Endodermal cell (in vitro differentiated cells): ENCODE measurements at regions not wholly inside any gene's neighbourhood (a gene's known extent, or its start where the extent isn't known, plus 50 kb on each side); places are given as distances from the start of the nearest gene placed in this dataset.

ENCODE experiments used
- DNase-seq: peaks from one replicate; pipeline ENCODE4 v3.0.0-alpha.2; 2017
- H3K27ac ChIP-seq: 2 replicates; pipeline ENCODE4 v1.5.1; 2013; ENCODE audit warnings: mild to moderate bottlenecking, low read depth, low read length, moderate library complexity
- H3K27me3 ChIP-seq: 2 replicates; pipeline ENCODE4 v1.6.1; 2013; ENCODE audit warnings: mild to moderate bottlenecking, low read length, moderate library complexity; ENCODE audit not compliant: insufficient read depth, control insufficient read depth, poor library complexity, severe bottlenecking
- H3K36me3 ChIP-seq: 2 replicates; pipeline ENCODE4 v1.7.0; 2013; ENCODE audit warnings: mild to moderate bottlenecking, low read length, moderate library complexity; ENCODE audit not compliant: control insufficient read depth, insufficient read depth
- H3K4me1 ChIP-seq: one replicate; pipeline ENCODE4 v1.7.0; 2013; ENCODE audit warnings: low read length; ENCODE audit not compliant: control insufficient read depth, insufficient read depth
- H3K4me3 ChIP-seq: 2 replicates; pipeline ENCODE4 v1.5.1; 2013; ENCODE audit warnings: mild to moderate bottlenecking, low read length, moderate library complexity
- H3K9ac ChIP-seq: 2 replicates; pipeline ENCODE4 v1.6.1; 2013; ENCODE audit warnings: mild to moderate bottlenecking, low read length, moderate library complexity; ENCODE audit not compliant: poor library complexity, severe bottlenecking; ENCODE audit errors: extremely low read depth
- H3K9me3 ChIP-seq: 2 replicates; pipeline ENCODE4 v1.6.1; 2013; ENCODE audit warnings: mild to moderate bottlenecking, low read length, moderate library complexity; ENCODE audit not compliant: control insufficient read depth
- H3K27ac Mint-ChIP-seq: 2 replicates; pipeline ENCODE4 v1.8.0; 2020; ENCODE audit warnings: mixed read lengths
- H3K27me3 Mint-ChIP-seq: 2 replicates; pipeline ENCODE4 v1.8.0; 2021; ENCODE audit warnings: mild to moderate bottlenecking, mixed read lengths; ENCODE audit not compliant: insufficient read depth
- H3K36me3 Mint-ChIP-seq: 2 replicates; pipeline ENCODE4 v1.8.0; 2020; ENCODE audit warnings: low read depth, mixed read lengths
- H3K4me1 Mint-ChIP-seq: 2 replicates; pipeline ENCODE4 v1.8.0; 2020; ENCODE audit warnings: mixed read lengths
- H3K4me3 Mint-ChIP-seq: 2 replicates; pipeline ENCODE4 v1.8.0; 2020; ENCODE audit warnings: mild to moderate bottlenecking, moderate library complexity, mixed read lengths
- H3K9me3 Mint-ChIP-seq: 2 replicates; pipeline ENCODE4 v1.8.0; 2020; ENCODE audit warnings: mild to moderate bottlenecking, mixed read lengths
- WGBS, 2 experiments: methylation state at CpG; one replicate each; pipeline versions ENCODE4 v1.1.5 to v1.1.7; 2013; ENCODE audit warnings: missing lambda C conversion rate in 2 of 2, mixed read lengths in 1 of 2; ENCODE audit not compliant: insufficient coverage in 1 of 2, insufficient read length in 1 of 2; 5-methylcytosine and 5-hydroxymethylcytosine counted together
- TF ChIP-seq, protein P1 (sequence below): fragments of 200-600 bp; sonication (generic); conservative IDR thresholded peaks from 2 replicates; pipeline ENCODE4 v1.5.0; 2021; ENCODE audit warnings: antibody characterized with exemption, mild to moderate bottlenecking

DNA sequence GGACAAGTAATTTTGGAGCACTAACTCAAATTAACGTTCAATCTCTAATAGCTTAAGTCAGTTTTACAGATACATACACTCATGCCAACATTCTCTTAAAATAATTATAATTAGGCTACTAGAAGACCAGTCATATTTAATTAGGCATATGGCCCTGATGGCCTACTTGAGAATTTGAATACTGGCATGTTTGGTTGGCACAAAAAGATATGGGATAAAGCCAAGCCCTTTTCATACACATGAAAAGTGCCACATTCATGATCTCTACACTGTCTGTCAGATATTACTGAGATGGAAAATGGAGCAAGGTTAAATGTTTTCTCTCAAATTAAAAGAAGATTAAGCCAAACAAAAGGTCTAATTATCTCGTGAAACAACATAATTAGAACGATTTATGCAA, 1091.0 kb downstream of the C4orf33 start:
- H3K4me1 Mint-ChIP-seq, result no peaks in the 10 kb centered on the region
- no peak for DNase-seq
- H3K27ac Mint-ChIP-seq, result no peak overlapping the region

DNA sequence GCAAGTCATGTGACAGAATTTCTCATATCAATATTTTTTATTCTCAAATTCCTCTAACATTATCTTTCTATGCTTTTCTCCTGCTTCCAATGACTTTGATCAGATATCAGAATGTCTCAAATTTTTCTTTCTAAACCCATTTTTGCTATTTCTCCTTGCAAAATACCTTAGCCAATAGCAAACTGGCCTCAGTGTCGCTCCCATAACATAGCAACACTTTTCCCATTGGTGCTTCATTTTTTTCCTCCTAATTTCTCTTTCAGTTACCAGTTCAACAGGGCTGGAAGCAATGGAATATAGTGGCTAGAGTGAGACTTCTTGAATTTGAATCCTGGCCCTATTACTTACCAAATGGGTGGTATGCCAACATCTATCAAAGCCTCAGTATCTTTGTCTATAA, 1091.6 kb downstream of the C4orf33 start:
- H3K4me3 ChIP-seq, result no peak overlapping the region
- H3K36me3 Mint-ChIP-seq, result peaks cover 24% of the 10 kb centered on the region
- no peak overlapping the region for H3K4me3 Mint-ChIP-seq
- no peaks in the 10 kb centered on the region for H3K4me1 Mint-ChIP-seq
- peaks cover 39% of the 10 kb centered on the region for H3K9me3 Mint-ChIP-seq
- H3K27ac Mint-ChIP-seq, result no peak overlapping the region
- H3K9me3 ChIP-seq, result peaks cover 50% of the 10 kb centered on the region
- no peak for DNase-seq
- H3K27ac ChIP-seq, result no peak overlapping the region
- H3K9ac ChIP-seq, result no peak overlapping the region
- no peaks in the 10 kb centered on the region for H3K4me1 ChIP-seq
- TF ChIP-seq, protein P1, sequence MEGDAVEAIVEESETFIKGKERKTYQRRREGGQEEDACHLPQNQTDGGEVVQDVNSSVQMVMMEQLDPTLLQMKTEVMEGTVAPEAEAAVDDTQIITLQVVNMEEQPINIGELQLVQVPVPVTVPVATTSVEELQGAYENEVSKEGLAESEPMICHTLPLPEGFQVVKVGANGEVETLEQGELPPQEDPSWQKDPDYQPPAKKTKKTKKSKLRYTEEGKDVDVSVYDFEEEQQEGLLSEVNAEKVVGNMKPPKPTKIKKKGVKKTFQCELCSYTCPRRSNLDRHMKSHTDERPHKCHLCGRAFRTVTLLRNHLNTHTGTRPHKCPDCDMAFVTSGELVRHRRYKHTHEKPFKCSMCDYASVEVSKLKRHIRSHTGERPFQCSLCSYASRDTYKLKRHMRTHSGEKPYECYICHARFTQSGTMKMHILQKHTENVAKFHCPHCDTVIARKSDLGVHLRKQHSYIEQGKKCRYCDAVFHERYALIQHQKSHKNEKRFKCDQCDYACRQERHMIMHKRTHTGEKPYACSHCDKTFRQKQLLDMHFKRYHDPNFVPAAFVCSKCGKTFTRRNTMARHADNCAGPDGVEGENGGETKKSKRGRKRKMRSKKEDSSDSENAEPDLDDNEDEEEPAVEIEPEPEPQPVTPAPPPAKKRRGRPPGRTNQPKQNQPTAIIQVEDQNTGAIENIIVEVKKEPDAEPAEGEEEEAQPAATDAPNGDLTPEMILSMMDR, result no peak
- no peaks in the 10 kb centered on the region for H3K27me3 ChIP-seq
- H3K27me3 Mint-ChIP-seq, result no peaks in the 10 kb centered on the region
- WGBS, 2 experiments, result 96% methylated on average over 1 of the region's 1 CpG; no CpG with 5 or more reads in 1 of the 2 experiments
- H3K36me3 ChIP-seq, result no peaks in the 10 kb centered on the region

More for the DNA sequence above, 1091.0 kb downstream of the C4orf33 start:
- no peaks in the 10 kb centered on the region for H3K4me1 ChIP-seq
- no peak overlapping the region for H3K4me3 ChIP-seq
- no peaks in the 10 kb centered on the region for H3K36me3 ChIP-seq
- no peaks in the 10 kb centered on the region for H3K27me3 Mint-ChIP-seq
- H3K9me3 ChIP-seq, result peaks cover 43% of the 10 kb centered on the region
- TF ChIP-seq, protein P1, result no peak
- H3K36me3 Mint-ChIP-seq, result peaks cover 18% of the 10 kb centered on the region
- no peak overlapping the region for H3K9ac ChIP-seq
- peaks cover 32% of the 10 kb centered on the region for H3K9me3 Mint-ChIP-seq
- H3K4me3 Mint-ChIP-seq, result no peak overlapping the region
- H3K27ac ChIP-seq, result no peak overlapping the region
- no peaks in the 10 kb centered on the region for H3K27me3 ChIP-seq
- 90 to 100% methylated on average over 1 to 3 of the region's 3 CpGs for whole genome bisulfite sequencing, 2 experiments

DNA sequence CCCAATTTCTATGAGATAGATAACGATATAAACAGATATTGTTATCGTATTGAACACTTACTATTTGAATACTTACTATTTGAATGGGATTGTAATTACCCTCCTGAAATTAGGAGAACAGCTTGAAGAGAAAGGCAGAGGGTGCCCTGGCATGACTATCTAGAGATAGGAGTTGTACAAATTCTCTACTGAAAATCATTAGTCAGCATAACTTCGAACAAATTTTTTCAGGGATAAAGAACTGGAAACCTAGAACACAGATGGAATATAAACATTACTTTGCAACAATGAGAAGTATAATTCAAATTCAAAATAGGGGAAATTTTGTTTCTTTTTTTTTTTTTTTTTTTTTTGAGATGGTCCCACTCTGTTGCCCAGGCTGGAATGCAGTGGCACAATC, 1096.8 kb downstream of the C4orf33 start:
- TF ChIP-seq, protein P1, result no peak
- H3K27ac Mint-ChIP-seq, result no peak overlapping the region
- Histone ChIP-seq H3K36me3 (no peaks in the 10 kb centered on the region), H3K9me3 (peaks cover 58% of the 10 kb centered on the region), H3K4me3 (no peak overlapping the region), H3K27ac (no peak overlapping the region), H3K9ac (no peak overlapping the region), H3K27me3 (no peaks in the 10 kb centered on the region), H3K4me1 (no peaks in the 10 kb centered on the region)
- H3K9me3 Mint-ChIP-seq, result peaks cover 44% of the 10 kb centered on the region
- H3K4me1 Mint-ChIP-seq, result no peaks in the 10 kb centered on the region
- H3K27me3 Mint-ChIP-seq, result no peaks in the 10 kb centered on the region
- no peak for DNase-seq
- H3K4me3 Mint-ChIP-seq, result no peak overlapping the region
- WGBS, 2 experiments, result 100% methylated on average over 1 of the region's 3 CpGs; no CpG with 5 or more reads in 1 of the 2 experiments
- peaks cover 28% of the 10 kb centered on the region for H3K36me3 Mint-ChIP-seq
